ENCODE measurements at regions not wholly inside any gene's neighbourhood (a gene's known extent, or its start where the extent isn't known, plus 50 kb on each side); places are given as distances from the start of the nearest gene placed in this dataset.

GRCh38 chr9:107699231-107699630 is 209.7 kb upstream of the KLF4 start:
- no peak for DNase-seq

GRCh38 chr9:107698779-107699178 is 209.2 kb upstream of the KLF4 start:
- no peak for DNase-seq

- no peak for DNase-seq
Observed at GRCh38 chr9:107696302-107696701, 206.7 kb upstream of the KLF4 start.

- no peak for DNase-seq
Observed at GRCh38 chr9:107694390-107694789, 204.8 kb upstream of the KLF4 start.

- peak; percentile 35 for DNase-seq
Observed at GRCh38 chr9:107693625-107694326, 204.2 kb upstream of the KLF4 start.

GRCh38 chr9:107691664-107692063 is 202.1 kb upstream of the KLF4 start:
- DNase-seq, result no peak

GRCh38 chr9:107690021-107690420 is 200.5 kb upstream of the KLF4 start:
- DNase-seq, result no peak

GRCh38 chr9:107688728-107689127 is 199.2 kb upstream of the KLF4 start:
- no peak for DNase-seq

GRCh38 chr9:107685901-107686300 is 196.3 kb upstream of the KLF4 start:
- peak; percentile 42 for DNase-seq

GRCh38 chr9:107685376-107685775 is 195.8 kb upstream of the KLF4 start:
- no peak for DNase-seq

- DNase-seq, result no peak
Observed at GRCh38 chr9:107684224-107684623, 194.7 kb upstream of the KLF4 start.

- no peak for DNase-seq
Observed at GRCh38 chr9:107683566-107683965, 194.0 kb upstream of the KLF4 start.

- no peak for DNase-seq
Observed at GRCh38 chr9:107681988-107682387, 192.4 kb upstream of the KLF4 start.

GRCh38 chr9:107675351-107676259 is 186.0 kb upstream of the KLF4 start:
- no peak for DNase-seq

- DNase-seq, result peak; percentile 35
Observed at GRCh38 chr9:107674721-107675277, 185.2 kb upstream of the KLF4 start.

- DNase-seq, result no peak
Observed at GRCh38 chr9:107673861-107674720, 184.5 kb upstream of the KLF4 start.

GRCh38 chr9:107671588-107671987 is 182.0 kb upstream of the KLF4 start:
- DNase-seq, result no peak

- DNase-seq, result no peak
Observed at GRCh38 chr9:107669422-107669821, 179.9 kb upstream of the KLF4 start.

- DNase-seq, result no peak
Observed at GRCh38 chr9:107667231-107668070, 177.9 kb upstream of the KLF4 start.

GRCh38 chr9:107665057-107665456 is 175.5 kb upstream of the KLF4 start:
- no peak for DNase-seq

GRCh38 chr9:107660976-107661375 is 171.4 kb upstream of the KLF4 start:
- no peak for DNase-seq

- no peak for DNase-seq
Observed at GRCh38 chr9:107653263-107653821, 163.8 kb upstream of the KLF4 start.

All from femur (tissue), 1 donor.